ENCODE measurements at regions not wholly inside any gene's neighbourhood (a gene's known extent, or its start where the extent isn't known, plus 50 kb on each side); places are given as distances from the start of the nearest gene placed in this dataset.
"Not testable (repeated sequence)": the region's sequence is repeated elsewhere in the genome, so short reads cannot be mapped to it uniquely, and the experiment has no call there.

- no peak for DNase-seq
These were observed 377.6 kb upstream of the CITED2 start for GRCh38 chr6:139752086-139752485.

GRCh38 chr6:139751179-139751578 lies 376.7 kb upstream of the CITED2 start:
- no peak for DNase-seq

- no peak for DNase-seq
These were observed 374.1 kb upstream of the CITED2 start for GRCh38 chr6:139748353-139749146.

- DNase-seq: no peak
These were observed 372.7 kb upstream of the CITED2 start for GRCh38 chr6:139747154-139747553.

GRCh38 chr6:139744891-139745290 lies 370.4 kb upstream of the CITED2 start:
- DNase-seq: no peak

- no peak for DNase-seq
These were observed 369.4 kb upstream of the CITED2 start for GRCh38 chr6:139743664-139744437.

- DNase-seq: no peak
These were observed 368.2 kb upstream of the CITED2 start for GRCh38 chr6:139742671-139743070.

GRCh38 chr6:139738801-139739455 lies 364.5 kb upstream of the CITED2 start:
- no peak for DNase-seq

- DNase-seq: no peak
These were observed 362.0 kb upstream of the CITED2 start for GRCh38 chr6:139736325-139736906.

- no peak for DNase-seq
These were observed 358.0 kb upstream of the CITED2 start for GRCh38 chr6:139732451-139732850.

- no peak for DNase-seq
These were observed 356.0 kb upstream of the CITED2 start for GRCh38 chr6:139730340-139730974.

- no peak for DNase-seq
These were observed 354.5 kb upstream of the CITED2 start for GRCh38 chr6:139728876-139729427.

GRCh38 chr6:139726272-139726671 lies 351.8 kb upstream of the CITED2 start:
- DNase-seq: not testable (repeated sequence)

GRCh38 chr6:139722530-139722929 lies 348.1 kb upstream of the CITED2 start:
- DNase-seq: no peak

- no peak for DNase-seq
These were observed 347.5 kb upstream of the CITED2 start for GRCh38 chr6:139721954-139722353.

- DNase-seq: no peak
These were observed 339.6 kb upstream of the CITED2 start for GRCh38 chr6:139713900-139714506.

GRCh38 chr6:139713424-139713823 lies 339.0 kb upstream of the CITED2 start:
- no peak for DNase-seq

- DNase-seq: no peak
These were observed 338.4 kb upstream of the CITED2 start for GRCh38 chr6:139712830-139713229.

GRCh38 chr6:139711804-139712585 lies 337.5 kb upstream of the CITED2 start:
- no peak for DNase-seq

- DNase-seq: no peak
These were observed 336.1 kb upstream of the CITED2 start for GRCh38 chr6:139710556-139710955.
